ENCODE measurements at regions not wholly inside any gene's neighbourhood (a gene's known extent, or its start where the extent isn't known, plus 50 kb on each side); places are given as distances from the start of the nearest gene placed in this dataset.

DNA sequence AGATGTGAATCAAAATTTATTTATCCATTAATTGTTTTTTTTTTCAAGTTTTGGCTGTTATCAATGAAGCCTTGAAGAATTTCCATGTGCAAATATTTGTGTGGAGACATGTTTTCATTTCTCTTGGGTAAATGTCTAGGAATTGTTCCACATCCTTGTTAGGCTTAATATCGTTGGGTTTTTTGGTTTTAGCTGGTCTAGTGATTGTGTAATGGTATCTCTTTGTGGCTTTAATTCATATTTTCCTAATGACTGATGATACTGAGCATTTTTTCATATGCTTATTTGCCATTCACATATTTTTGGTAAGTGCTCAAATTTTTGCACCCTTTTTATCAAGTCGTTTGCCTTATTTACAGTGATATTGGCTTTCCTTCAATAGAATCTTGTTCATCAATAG, 250.3 kb upstream of the EPHA4 start:
- TF ChIP-seq EZH2 (IDR thresholded peaks at IDR 0.05; ENCODE audit: low read length, missing control alignments) (no peak), CTCF (conservative IDR thresholded peaks at IDR 0.05 in 1 of 2, IDR thresholded peaks at IDR 0.05 in 1 of 2; ENCODE audit: low read depth in 1 of 2, low read length in 2 of 2) (no peak)
